CD4-positive, alpha-beta memory T cell (primary cell): ENCODE measurements at regions not wholly inside any gene's neighbourhood (a gene's known extent, or its start where the extent isn't known, plus 50 kb on each side); places are given as distances from the start of the nearest gene placed in this dataset.

Experiments used
- CTCF ChIA-PET: fragments of 350-600 bp; sonication (Branson Sonifier 250); formaldehyde crosslinking; loops from one replicate; lab custom pipeline; 2021; ENCODE audit warnings: inconsistent platforms; ENCODE audit not compliant: partially characterized antibody; lab: Charles Lee
- POLR2A ChIA-PET: fragments of 350-600 bp; sonication (Branson Sonifier 250); formaldehyde crosslinking; loops from one replicate; lab custom pipeline; 2021; ENCODE audit not compliant: partially characterized antibody; lab: Charles Lee
- DNase-seq, 5 donors: peaks; one replicate each; pipeline versions ENCODE4 v3.0.0 to v3.0.0-alpha.2; 2020 to 2022; ENCODE audit warnings: mixed read lengths in 1 of 5
- H3K27ac ChIP-seq: one replicate; pipeline ENCODE4 v1.7.0; 2013; ENCODE audit warnings: low read depth, low read length
- H3K27me3 ChIP-seq: 2 replicates; pipeline ENCODE4 v1.7.0; 2013; ENCODE audit warnings: mild to moderate bottlenecking, low read length, moderate library complexity; ENCODE audit not compliant: insufficient read depth
- H3K36me3 ChIP-seq: 2 replicates; pipeline ENCODE4 v1.7.0; 2013; ENCODE audit warnings: mild to moderate bottlenecking, low read length, moderate library complexity; ENCODE audit not compliant: insufficient read depth
- H3K4me1 ChIP-seq: 2 replicates; pipeline ENCODE4 v1.7.0; 2013; ENCODE audit warnings: mild to moderate bottlenecking, low read length, moderate library complexity; ENCODE audit not compliant: insufficient read depth
- H3K4me3 ChIP-seq, 2 donors: one replicate each; pipeline ENCODE4 v1.7.0; 2013; ENCODE audit warnings: low read length in 2 of 2, mild to moderate bottlenecking in 1 of 2
- H3K9me3 ChIP-seq, 2 donors: one replicate each; pipeline ENCODE4 v1.7.0; 2013; ENCODE audit warnings: low read length in 2 of 2, control low read depth in 1 of 2; ENCODE audit not compliant: control insufficient read depth in 1 of 2
- H3K27ac Mint-ChIP-seq, 7 donors: one replicate each; pipeline ENCODE4 v1.8.0; 2020 to 2021; ENCODE audit warnings: mixed read lengths in 7 of 7, mild to moderate bottlenecking in 6 of 7, inconsistent platforms in 3 of 7, moderate library complexity in 3 of 7
- H3K27me3 Mint-ChIP-seq, 2 donors: one replicate each; pipeline ENCODE4 v1.8.0; 2020 to 2021; ENCODE audit warnings: mixed read lengths in 2 of 2
- H3K36me3 Mint-ChIP-seq, 2 donors: one replicate each; pipeline ENCODE4 v1.8.0; 2020 to 2021; ENCODE audit warnings: mixed read lengths in 2 of 2, inconsistent platforms in 1 of 2, mild to moderate bottlenecking in 1 of 2
- H3K4me1 Mint-ChIP-seq, 4 donors: one replicate each; pipeline ENCODE4 v1.8.0; 2020 to 2021; ENCODE audit warnings: mixed read lengths in 4 of 4, mild to moderate bottlenecking in 1 of 4
- H3K4me3 Mint-ChIP-seq, 8 donors: one replicate each; pipeline ENCODE4 v1.8.0; 2020 to 2021; ENCODE audit warnings: mixed read lengths in 8 of 8, mild to moderate bottlenecking in 7 of 8, moderate library complexity in 6 of 8, inconsistent platforms in 3 of 8
- H3K9me3 Mint-ChIP-seq, 8 donors: one replicate each; pipeline ENCODE4 v1.8.0; 2020 to 2021; ENCODE audit warnings: mixed read lengths in 8 of 8, mild to moderate bottlenecking in 5 of 8, inconsistent platforms in 3 of 8, moderate library complexity in 1 of 8
- intact Hi-C: fragments of 100-400 bp; cut with micrococcal nuclease; formaldehyde crosslinking; loops from one replicate; pipeline ENCODE4 v1.15.1; 2023

DNA sequence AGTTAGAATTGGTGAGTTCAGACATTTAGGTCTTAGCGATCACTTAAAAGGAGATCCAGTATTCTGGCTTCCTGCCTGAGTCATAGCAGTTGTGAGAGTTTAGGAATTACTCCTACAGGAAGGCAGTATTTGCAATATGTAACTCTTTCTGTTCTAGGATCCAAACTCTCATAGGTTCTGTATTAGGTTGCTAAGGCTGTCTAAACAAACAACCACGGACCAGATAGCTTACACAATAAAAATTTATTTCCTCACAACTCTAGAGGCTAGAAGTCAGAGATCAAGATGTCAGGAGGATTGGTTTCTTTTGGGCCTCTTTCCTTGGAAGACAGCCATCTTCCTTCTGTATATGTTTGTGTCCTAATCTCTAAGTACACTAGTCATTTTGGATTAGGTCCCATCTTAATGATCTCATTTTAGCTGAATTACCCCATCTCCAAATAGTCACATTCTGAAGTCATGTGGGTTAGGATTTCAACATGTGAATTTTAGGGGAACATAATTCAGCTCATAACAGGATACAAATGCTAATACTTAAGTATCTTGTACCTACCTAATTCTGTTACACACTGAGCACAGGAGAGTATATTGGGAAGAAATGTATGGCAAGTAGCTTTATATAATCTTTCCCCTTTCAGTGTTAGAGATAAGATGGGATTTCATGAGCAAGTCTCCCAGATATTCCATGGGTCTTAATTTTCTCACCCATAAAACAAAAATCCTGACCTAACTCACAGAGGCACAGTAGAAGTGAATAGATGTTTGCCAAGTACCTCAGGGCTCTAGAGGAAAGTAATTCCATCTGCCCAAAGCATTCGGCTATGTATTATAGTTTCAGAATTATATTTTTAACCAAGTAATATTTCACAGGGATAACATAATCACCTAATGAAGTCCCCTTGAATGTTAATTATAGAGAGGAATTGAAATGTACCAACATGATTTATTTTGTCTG, 144.4 kb downstream of the PTBP2 start:
- peaks cover 0 to 11% (median under 1%) of the 10 kb centered on the region in 8 donors for H3K9me3 Mint-ChIP-seq
- no peak overlapping the region for H3K27ac Mint-ChIP-seq
- peaks cover 0 to 3% of the 10 kb centered on the region in 2 donors for H3K27me3 Mint-ChIP-seq
- Histone ChIP-seq H3K36me3 (no peaks in the 10 kb centered on the region), H3K4me3 (no peak overlapping the region), H3K27me3 (no peaks in the 10 kb centered on the region), H3K4me1 (no peaks in the 10 kb centered on the region), H3K9me3 (no peaks in the 10 kb centered on the region), H3K27ac (no peak overlapping the region)
- POLR2A ChIA-PET, result no interaction called here
- H3K36me3 Mint-ChIP-seq, result no peaks in the 10 kb centered on the region
- H3K4me3 Mint-ChIP-seq, result no peak overlapping the region
- DNase-seq, result no peak
- intact Hi-C loops, result no loop called here
- CTCF ChIA-PET, result no interaction called here
- no peaks in the 10 kb centered on the region for H3K4me1 Mint-ChIP-seq

DNA sequence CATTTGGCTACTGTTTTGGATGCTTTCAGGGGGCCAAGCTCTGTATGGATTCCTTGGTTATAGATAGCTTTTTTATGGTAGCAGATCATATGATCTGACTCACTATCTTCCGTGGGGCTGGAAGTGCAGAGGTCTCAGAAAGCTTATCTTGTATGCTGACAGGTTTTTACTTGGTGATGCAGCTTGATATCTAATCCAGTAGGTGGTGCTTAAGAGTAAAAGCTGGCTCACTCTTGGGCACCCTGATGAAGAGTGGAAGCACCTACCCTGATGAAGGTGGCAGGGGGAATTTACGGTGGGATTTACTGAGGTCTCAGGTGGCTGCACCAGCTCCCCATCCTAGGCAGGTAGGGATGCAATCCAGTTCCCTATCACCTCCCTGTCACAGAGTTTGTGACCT, 151.2 kb downstream of the PTBP2 start:
- Mint-ChIP-seq H3K27ac (no peak overlapping the region), H3K4me1 (no peaks in the 10 kb centered on the region), H3K27me3 (peaks cover 0 to 6% of the 10 kb centered on the region in 2 donors), H3K4me3 (no peak overlapping the region), H3K36me3 (no peaks in the 10 kb centered on the region), H3K9me3 (peaks cover 0 to 29% (median 17%) of the 10 kb centered on the region in 8 donors)
- no peaks in the 10 kb centered on the region for H3K27me3 ChIP-seq
- H3K27ac ChIP-seq, result no peak overlapping the region
- H3K36me3 ChIP-seq, result no peaks in the 10 kb centered on the region
- no peak for DNase-seq
- CTCF ChIA-PET, result interaction anchor here (1.4 kb wide), 1 partner anchor 25 kb away, joined by 3 read pairs; no protein-coding TSS in a partner anchor
- no peaks in the 10 kb centered on the region for H3K4me1 ChIP-seq
- POLR2A ChIA-PET, result no interaction called here
- intact Hi-C loops, result no loop called here
- no peaks in the 10 kb centered on the region for H3K9me3 ChIP-seq
- no peak overlapping the region for H3K4me3 ChIP-seq

DNA sequence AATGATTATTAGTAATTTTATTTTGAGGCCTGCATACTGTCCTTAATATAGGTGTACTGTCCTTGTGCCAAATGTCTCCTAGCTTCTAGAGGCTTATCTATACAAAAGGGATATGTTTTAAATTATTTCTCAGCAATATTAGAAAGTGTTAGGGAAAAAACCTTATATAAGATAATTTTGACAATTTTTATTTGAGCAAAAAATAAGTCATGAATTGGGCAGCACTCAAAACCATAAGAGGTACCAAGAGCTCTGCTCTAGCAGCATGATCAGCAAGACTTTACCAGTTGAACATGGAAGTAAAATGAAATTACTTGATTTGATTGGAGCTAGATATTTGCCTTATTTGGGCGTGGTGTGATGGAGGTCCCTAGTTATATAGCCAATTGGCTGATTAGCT, 157.1 kb downstream of the PTBP2 start:
- intact Hi-C loops, result no loop called here

GRCh38 chr1:96880626-96881025, 159.0 kb downstream of the PTBP2 start:
- no peak overlapping the region for H3K4me3 ChIP-seq
- H3K4me1 Mint-ChIP-seq, result no peaks in the 10 kb centered on the region
- no peak overlapping the region for H3K4me3 Mint-ChIP-seq
- intact Hi-C loops, result no loop called here
- no peak overlapping the region for H3K27ac Mint-ChIP-seq
- H3K36me3 Mint-ChIP-seq, result no peaks in the 10 kb centered on the region
- ChIA-PET POLR2A (no interaction called here), CTCF (no interaction called here)
- no peaks in the 10 kb centered on the region for H3K9me3 ChIP-seq
- no peak for DNase-seq
- no peak overlapping the region for H3K27ac ChIP-seq
- H3K4me1 ChIP-seq, result no peaks in the 10 kb centered on the region
- H3K36me3 ChIP-seq, result no peaks in the 10 kb centered on the region
- no peaks in the 10 kb centered on the region for H3K27me3 ChIP-seq
- peaks cover 0 to 14% (median 3%) of the 10 kb centered on the region in 8 donors for H3K9me3 Mint-ChIP-seq
- H3K27me3 Mint-ChIP-seq, result peaks cover 0 to 5% of the 10 kb centered on the region in 2 donors

More for the DNA sequence above, 157.1 kb downstream of the PTBP2 start:
- Mint-ChIP-seq H3K36me3 (no peaks in the 10 kb centered on the region), H3K27ac (no peak overlapping the region), H3K4me1 (no peaks in the 10 kb centered on the region), H3K9me3 (peaks cover 0 to 18% (median 6%) of the 10 kb centered on the region in 8 donors), H3K27me3 (peaks cover 0 to 5% of the 10 kb centered on the region in 2 donors), H3K4me3 (no peak overlapping the region)
- CTCF ChIA-PET, result no interaction called here
- H3K27ac ChIP-seq, result no peak overlapping the region
- H3K4me3 ChIP-seq, result no peak overlapping the region
- POLR2A ChIA-PET, result no interaction called here
- H3K36me3 ChIP-seq, result no peaks in the 10 kb centered on the region
- H3K9me3 ChIP-seq, result no peaks in the 10 kb centered on the region
- DNase-seq, result no peak
- no peaks in the 10 kb centered on the region for H3K4me1 ChIP-seq
- no peaks in the 10 kb centered on the region for H3K27me3 ChIP-seq

DNA sequence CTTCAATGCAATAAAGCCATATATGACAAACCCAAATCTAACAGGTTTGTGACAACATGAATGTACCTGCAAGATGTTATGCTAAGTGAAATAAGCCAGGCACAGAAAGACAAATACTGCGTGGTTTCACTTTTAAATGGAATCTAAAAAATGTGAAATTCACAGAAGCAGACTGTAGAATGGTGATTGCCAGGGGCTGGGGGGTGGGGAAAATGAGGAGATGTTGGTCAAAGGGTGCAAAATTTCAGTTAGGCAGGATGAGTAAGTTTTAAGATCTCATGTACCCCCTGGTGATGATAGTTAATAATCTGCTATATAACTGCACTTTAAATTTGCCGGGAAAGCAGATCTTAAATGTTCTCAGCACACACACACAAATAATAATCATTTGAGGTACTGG, 160.5 kb downstream of the PTBP2 start:
- Mint-ChIP-seq H3K4me3 (no peak overlapping the region), H3K9me3 (peaks cover 0 to 14% (median 2%) of the 10 kb centered on the region in 8 donors), H3K36me3 (no peaks in the 10 kb centered on the region), H3K27ac (no peak overlapping the region), H3K4me1 (no peaks in the 10 kb centered on the region), H3K27me3 (no peaks in the 10 kb centered on the region)
- no peaks in the 10 kb centered on the region for H3K4me1 ChIP-seq
- no peaks in the 10 kb centered on the region for H3K36me3 ChIP-seq
- intact Hi-C loops, result no loop called here
- no peak overlapping the region for H3K4me3 ChIP-seq
- H3K27ac ChIP-seq, result no peak overlapping the region
- DNase-seq, result no peak
- no peaks in the 10 kb centered on the region for H3K9me3 ChIP-seq
- CTCF ChIA-PET, result no interaction called here
- H3K27me3 ChIP-seq, result no peaks in the 10 kb centered on the region
- POLR2A ChIA-PET, result no interaction called here

DNA sequence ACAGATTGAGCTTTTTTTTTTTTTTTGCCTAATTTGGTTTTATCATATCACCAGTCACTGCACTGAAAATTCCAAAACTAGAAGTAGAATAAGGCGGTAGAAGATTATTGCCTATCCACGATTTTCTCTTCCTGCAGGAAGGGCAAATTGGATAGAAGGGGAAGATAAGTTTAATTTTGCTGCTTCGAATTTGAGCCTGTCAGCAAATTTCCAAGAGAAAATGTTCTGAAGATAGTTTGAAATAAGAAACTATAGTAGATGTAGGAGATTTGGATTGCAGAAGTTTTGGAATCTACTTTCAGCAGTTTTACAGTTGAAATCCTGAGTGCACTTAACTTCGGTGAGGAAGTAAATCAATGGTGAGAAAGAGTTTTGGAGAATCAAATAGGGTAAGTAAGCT, 164.9 kb downstream of the PTBP2 start:
- ChIA-PET CTCF (interaction anchor here (0.6 kb wide), 1 partner anchor 1907 kb away, joined by 3 read pairs; no protein-coding TSS in a partner anchor), POLR2A (no interaction called here)
- H3K9me3 Mint-ChIP-seq, result peaks cover 2 to 10% (median 5%) of the 10 kb centered on the region in 8 donors
- no peak for DNase-seq
- H3K36me3 Mint-ChIP-seq, result no peaks in the 10 kb centered on the region
- H3K4me3 Mint-ChIP-seq, result no peak overlapping the region
- no peaks in the 10 kb centered on the region for H3K27me3 Mint-ChIP-seq
- intact Hi-C loops, result no loop called here
- no peaks in the 10 kb centered on the region for H3K36me3 ChIP-seq
- no peaks in the 10 kb centered on the region for H3K9me3 ChIP-seq
- H3K27ac ChIP-seq, result no peak overlapping the region
- no peaks in the 10 kb centered on the region for H3K27me3 ChIP-seq
- no peaks in the 10 kb centered on the region for H3K4me1 ChIP-seq
- no peak overlapping the region for H3K4me3 ChIP-seq
- H3K4me1 Mint-ChIP-seq, result no peaks in the 10 kb centered on the region
- no peak overlapping the region for H3K27ac Mint-ChIP-seq

GRCh38 chr1:96887501-96887900, 165.9 kb downstream of the PTBP2 start:
- no peaks in the 10 kb centered on the region for H3K9me3 ChIP-seq

More at GRCh38 chr1:96887501-96887900, 165.9 kb downstream of the PTBP2 start:
- Mint-ChIP-seq H3K27ac (no peak overlapping the region), H3K4me1 (no peaks in the 10 kb centered on the region), H3K9me3 (peaks cover 3 to 14% (median 6%) of the 10 kb centered on the region in 8 donors), H3K36me3 (no peaks in the 10 kb centered on the region), H3K27me3 (no peaks in the 10 kb centered on the region), H3K4me3 (no peak overlapping the region)
- Histone ChIP-seq H3K4me3 (no peak overlapping the region), H3K27me3 (no peaks in the 10 kb centered on the region), H3K36me3 (no peaks in the 10 kb centered on the region), H3K27ac (no peak overlapping the region), H3K4me1 (no peaks in the 10 kb centered on the region)
- POLR2A ChIA-PET, result no interaction called here
- intact Hi-C loops, result no loop called here
- DNase-seq, result no peak
- CTCF ChIA-PET, result no interaction called here
